A673 (cell line): ENCODE measurements at regions not wholly inside any gene's neighbourhood (a gene's known extent, or its start where the extent isn't known, plus 50 kb on each side); places are given as distances from the start of the nearest gene placed in this dataset.

Experiments used
- BruUV-seq: library from RNA; stranded (reverse); fragments of 400-500 nt; replicated peaks from 2 replicates; lab custom pipeline; 2021; lab: Mats Ljungman, UMichigan
- CTCF ChIA-PET: fragments of 300-600 bp; sonication (Branson Sonifier 250); formaldehyde crosslinking; loops from one replicate; lab custom pipeline; 2022; ENCODE audit warnings: antibody characterized with exemption; lab: Charles Lee
- POLR2A ChIA-PET: fragments of 300-600 bp; sonication (Branson Sonifier 250); formaldehyde crosslinking; loops from one replicate; lab custom pipeline; 2022; ENCODE audit warnings: antibody characterized with exemption; ENCODE audit not compliant: low non-redundant PET; lab: Charles Lee
- DNase-seq: peaks from one replicate; pipeline ENCODE4 v3.0.0-alpha.2; 2015; ENCODE audit warnings: low spot score
- H3K27ac ChIP-seq: fragments of 200-600 bp; sonication (generic); 2 replicates; pipeline ENCODE4 v1.5.1; 2016; ENCODE audit warnings: mixed run types, low read depth, mild to moderate bottlenecking, mixed read lengths, antibody characterized with exemption, low read length; ENCODE audit not compliant: poor library complexity, severe bottlenecking
- H3K27me3 ChIP-seq: fragments of 200-600 bp; sonication (generic); replicated peaks from 2 replicates; pipeline ENCODE4 v1.6.1; 2017; ENCODE audit warnings: mixed run types, low read depth, mild to moderate bottlenecking, mixed read lengths, antibody characterized with exemption, low read length; ENCODE audit not compliant: insufficient read depth, poor library complexity
- H3K36me3 ChIP-seq: fragments of 200-600 bp; sonication (generic); 2 replicates; pipeline ENCODE4 v1.6.1; 2016; ENCODE audit warnings: mixed run types, mild to moderate bottlenecking, mixed read lengths, antibody characterized with exemption, low read length; ENCODE audit not compliant: insufficient read depth, poor library complexity, severe bottlenecking
- H3K4me1 ChIP-seq: fragments of 200-600 bp; sonication (generic); 2 replicates; pipeline ENCODE4 v1.6.1; 2017; ENCODE audit warnings: mixed run types, mild to moderate bottlenecking, mixed read lengths, antibody characterized with exemption, low read length; ENCODE audit not compliant: insufficient read depth, poor library complexity, severe bottlenecking
- H3K4me3 ChIP-seq: fragments of 200-600 bp; sonication (generic); 2 replicates; pipeline ENCODE4 v1.5.1; 2016; ENCODE audit warnings: low read depth, mixed run types, mild to moderate bottlenecking, mixed read lengths, low read length; ENCODE audit not compliant: poor library complexity, severe bottlenecking
- H3K9me3 ChIP-seq: fragments of 200-600 bp; sonication (generic); 2 replicates; pipeline ENCODE4 v1.6.1; 2016; ENCODE audit warnings: mixed run types, low read depth, mild to moderate bottlenecking, mixed read lengths, antibody characterized with exemption, low read length; ENCODE audit not compliant: poor library complexity, severe bottlenecking
- CTCF ChIP-seq: fragments of 300-800, 200-600 bp; sonication (generic); conservative IDR thresholded peaks from 2 replicates; pipeline ENCODE4 v1.5.1; 2017; ENCODE audit warnings: low read depth, mild to moderate bottlenecking, antibody characterized with exemption, low read length, moderate library complexity, mixed read lengths
- EZH2 ChIP-seq: fragments of 200-600 bp; sonication (generic); IDR thresholded peaks from 2 replicates; pipeline ENCODE4 v1.6.1; 2017; ENCODE audit warnings: borderline replicate concordance, low read depth, mild to moderate bottlenecking, mixed read lengths, antibody characterized with exemption, low read length; ENCODE audit not compliant: poor library complexity, severe bottlenecking
- intact Hi-C: fragments of 100-400 bp; cut with micrococcal nuclease; formaldehyde crosslinking; loops from one replicate; pipeline ENCODE4 v1.10.0; 2022; ENCODE audit not compliant: unreplicated experiment

GRCh38 chr4:138088449-138089208 lies 153.5 kb downstream of the SLC7A11 start:
- Histone ChIP-seq H3K27me3 (no peaks in the 10 kb centered on the region), H3K4me3 (no peak overlapping the region), H3K9me3 (no peaks in the 10 kb centered on the region), H3K4me1 (peaks cover 5% of the 10 kb centered on the region), H3K36me3 (no peaks in the 10 kb centered on the region), H3K27ac (no peak overlapping the region)
- DNase-seq = no peak
- POLR2A ChIA-PET = no interaction called here
- BruUV-seq = no TSS peak
- intact Hi-C loops = loop anchor here (2.0 to 10.0 kb wide), 2 partner anchors 268 to 964 kb away; no protein-coding TSS in a partner anchor
- CTCF ChIA-PET = no interaction called here
- TF ChIP-seq CTCF (no peak), EZH2 (no peak)

- DNase-seq = no peak
- ChIA-PET CTCF (no interaction called here), POLR2A (no interaction called here)
- intact Hi-C loops = loop anchor here (10.0 kb wide), 1 partner anchor 962 kb away; no protein-coding TSS in a partner anchor
- no peaks in the 10 kb centered on the region for H3K27me3 ChIP-seq
- no TSS peak for BruUV-seq
- peaks cover 5% of the 10 kb centered on the region for H3K4me1 ChIP-seq
- no peak overlapping the region for H3K27ac ChIP-seq
- H3K4me3 ChIP-seq = no peak overlapping the region
- H3K9me3 ChIP-seq = no peaks in the 10 kb centered on the region
- TF ChIP-seq CTCF (no peak), EZH2 (no peak)
- no peaks in the 10 kb centered on the region for H3K36me3 ChIP-seq
Measured at GRCh38 chr4:138087066-138087719, 155.0 kb downstream of the SLC7A11 start.

GRCh38 chr4:138086611-138087041 lies 155.5 kb downstream of the SLC7A11 start:
- Histone ChIP-seq H3K36me3 (no peaks in the 10 kb centered on the region), H3K27ac (no peak overlapping the region), H3K9me3 (no peaks in the 10 kb centered on the region), H3K4me1 (peaks cover 9% of the 10 kb centered on the region), H3K4me3 (no peak overlapping the region), H3K27me3 (no peaks in the 10 kb centered on the region)
- CTCF ChIA-PET = no interaction called here
- TF ChIP-seq EZH2 (no peak), CTCF (no peak)
- intact Hi-C loops = loop anchor here (10.0 kb wide), 1 partner anchor 962 kb away; no protein-coding TSS in a partner anchor
- BruUV-seq = no TSS peak
- POLR2A ChIA-PET = no interaction called here
- DNase-seq = no peak
